ENCODE measurements at regions not wholly inside any gene's neighbourhood (a gene's known extent, or its start where the extent isn't known, plus 50 kb on each side); places are given as distances from the start of the nearest gene placed in this dataset.

DNA sequence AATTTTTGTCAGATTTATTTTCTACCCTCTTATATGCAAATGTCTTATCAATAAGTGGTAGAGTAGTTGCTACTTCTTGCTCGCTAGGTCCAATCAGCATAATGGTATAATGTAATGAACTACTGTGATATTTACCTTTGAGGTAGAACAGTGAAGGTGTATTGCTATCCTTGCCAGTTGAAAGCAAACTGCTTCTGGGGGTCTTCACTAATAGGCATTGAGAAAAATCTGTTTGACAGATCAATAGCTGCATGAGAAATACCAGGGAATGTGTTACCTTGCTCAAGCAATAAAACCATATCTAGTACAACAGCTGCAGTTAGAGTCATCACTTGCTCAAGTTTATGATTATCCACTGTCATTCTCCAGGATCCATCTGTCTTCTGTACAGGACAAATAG, 50.1 kb upstream of the EFEMP1 start:
- no peak overlapping the region for H3K9ac ChIP-seq (ENCODE audit: low read depth, low read length)
- H3K27me3 ChIP-seq (ENCODE audit: insufficient read depth, low read length), result no peaks in the 10 kb centered on the region
- no peak overlapping the region for H3K4me3 ChIP-seq (ENCODE audit: low read length)
- H3K4me1 ChIP-seq (ENCODE audit: insufficient read depth, low read length), result no peaks in the 10 kb centered on the region; the same call in 1 of the 2 replicates
- H3K27ac ChIP-seq (ENCODE audit: low read length), result no peak overlapping the region
- no peaks in the 10 kb centered on the region for H3K9me3 ChIP-seq (ENCODE audit: insufficient read depth, low read depth, low read length)
- no peaks in the 10 kb centered on the region for H3K36me3 ChIP-seq (ENCODE audit: insufficient read depth, low read depth, low read length)

DNA sequence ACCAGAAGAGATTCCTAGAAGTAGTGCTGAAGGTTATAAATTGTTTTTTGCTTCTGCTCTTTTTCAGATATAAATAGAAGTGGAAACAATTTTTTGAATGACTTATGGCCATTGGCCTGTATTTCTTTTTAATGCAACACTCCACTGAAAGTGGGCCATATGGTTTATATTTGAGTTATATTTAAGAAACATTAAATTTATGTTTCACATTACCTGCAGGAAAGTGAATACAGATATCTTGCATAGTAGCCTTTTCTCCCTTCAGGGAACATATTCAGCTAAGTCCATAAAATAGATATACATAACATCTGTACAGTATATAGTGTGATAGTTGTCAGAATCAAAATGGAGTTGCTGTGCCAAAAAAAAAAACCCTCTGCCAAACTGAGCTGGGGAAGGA, 53.1 kb upstream of the EFEMP1 start:
- no peak overlapping the region for H3K4me3 ChIP-seq (ENCODE audit: low read length)
- H3K36me3 ChIP-seq (ENCODE audit: insufficient read depth, low read depth, low read length), result no peaks in the 10 kb centered on the region
- H3K4me1 ChIP-seq (ENCODE audit: insufficient read depth, low read length), result no peaks in the 10 kb centered on the region; the same call in 1 of the 2 replicates
- H3K27me3 ChIP-seq (ENCODE audit: insufficient read depth, low read length), result no peaks in the 10 kb centered on the region
- H3K27ac ChIP-seq (ENCODE audit: low read length), result no peak overlapping the region
- H3K9ac ChIP-seq (ENCODE audit: low read depth, low read length), result no peak overlapping the region
- no peaks in the 10 kb centered on the region for H3K9me3 ChIP-seq (ENCODE audit: insufficient read depth, low read depth, low read length)

DNA sequence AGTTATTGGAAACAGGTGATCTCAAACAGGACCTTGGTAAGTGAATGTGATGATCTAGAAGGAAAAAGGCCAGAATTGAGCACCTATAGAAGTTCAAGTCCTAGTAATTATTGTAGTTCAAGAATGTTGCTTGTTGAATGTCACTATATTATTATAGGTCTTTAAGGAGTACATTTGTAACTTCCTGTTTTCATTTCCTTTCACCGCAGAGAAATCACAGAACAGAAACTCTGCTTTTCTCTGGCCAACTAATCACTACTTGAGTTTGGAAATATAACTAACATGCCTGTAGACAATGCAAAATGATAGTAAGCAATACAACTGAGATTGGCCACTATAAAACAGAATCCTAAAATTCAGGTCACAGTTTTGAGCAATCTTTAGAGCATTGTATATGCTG, 61.8 kb upstream of the EFEMP1 start:
- Histone ChIP-seq H3K27ac (ENCODE audit: low read length) (no peak overlapping the region), H3K36me3 (ENCODE audit: insufficient read depth, low read depth, low read length) (no peaks in the 10 kb centered on the region), H3K9ac (ENCODE audit: low read depth, low read length) (no peak overlapping the region), H3K9me3 (ENCODE audit: insufficient read depth, low read depth, low read length) (no peaks in the 10 kb centered on the region; the same call in 1 of the 2 replicates), H3K4me1 (ENCODE audit: insufficient read depth, low read length) (no peaks in the 10 kb centered on the region), H3K27me3 (ENCODE audit: insufficient read depth, low read length) (no peaks in the 10 kb centered on the region), H3K4me3 (ENCODE audit: low read length) (no peak overlapping the region)

DNA sequence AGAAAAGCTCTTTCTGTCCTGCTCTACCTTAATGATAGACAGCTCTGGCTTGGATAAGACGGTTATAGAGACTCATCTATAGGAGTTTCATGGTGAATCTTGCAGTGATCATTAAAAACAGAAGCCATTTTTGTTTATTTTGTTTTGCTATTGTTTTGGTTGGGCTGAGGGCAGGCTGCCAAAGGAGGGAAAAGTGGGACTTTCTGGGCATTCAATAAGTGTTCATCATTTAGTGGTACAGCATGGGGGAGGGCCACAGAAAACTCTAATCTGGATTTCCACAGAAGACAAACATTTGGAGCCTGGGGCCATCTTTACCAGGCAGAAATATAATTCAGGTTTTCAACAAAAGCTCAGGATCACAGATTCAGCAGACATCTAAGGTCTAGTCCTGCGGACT, 62.4 kb upstream of the EFEMP1 start:
- H3K27ac ChIP-seq (ENCODE audit: low read length), result no peak overlapping the region
- no peaks in the 10 kb centered on the region for H3K27me3 ChIP-seq (ENCODE audit: insufficient read depth, low read length)
- H3K36me3 ChIP-seq (ENCODE audit: insufficient read depth, low read depth, low read length), result no peaks in the 10 kb centered on the region
- H3K4me3 ChIP-seq (ENCODE audit: low read length), result no peak overlapping the region
- H3K9me3 ChIP-seq (ENCODE audit: insufficient read depth, low read depth, low read length), result no peaks in the 10 kb centered on the region; the same call in 1 of the 2 replicates
- H3K9ac ChIP-seq (ENCODE audit: low read depth, low read length), result no peak overlapping the region
- no peaks in the 10 kb centered on the region for H3K4me1 ChIP-seq (ENCODE audit: insufficient read depth, low read length)

DNA sequence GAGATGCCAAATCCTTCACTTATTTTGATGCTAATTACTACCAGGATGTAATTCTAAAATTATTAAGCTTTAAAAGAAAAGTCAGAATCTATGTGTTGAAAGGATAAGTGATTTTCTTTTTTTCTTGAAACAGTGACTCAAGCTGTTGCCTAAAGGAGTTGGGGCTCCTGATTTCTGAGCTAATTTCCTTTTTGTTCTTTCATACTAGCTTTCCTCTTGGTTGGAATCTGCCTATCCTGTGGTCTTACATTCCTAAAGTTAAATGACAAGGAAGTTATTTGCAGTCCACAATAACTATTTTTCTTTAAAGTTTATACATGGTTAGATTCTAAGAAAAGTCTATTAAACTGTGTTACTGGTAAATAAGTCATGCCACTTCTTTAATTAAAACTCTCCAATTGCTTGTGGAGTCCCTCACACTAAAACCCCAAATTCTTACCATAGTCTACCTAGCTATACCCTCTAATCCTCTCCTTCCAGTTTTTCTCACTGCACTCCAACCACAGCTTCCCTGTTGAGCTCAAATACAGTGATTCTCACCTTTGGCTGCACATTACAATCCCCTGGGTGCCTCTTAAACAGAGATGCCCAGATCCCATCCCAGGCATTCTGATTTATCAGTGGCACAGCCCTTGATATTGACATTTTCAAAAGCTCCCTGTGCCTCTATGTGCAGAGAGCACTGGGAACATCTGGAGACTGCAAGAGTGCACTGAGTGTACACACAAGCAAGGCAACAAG, 63.3 kb upstream of the EFEMP1 start:
- no peaks in the 10 kb centered on the region for H3K36me3 ChIP-seq (ENCODE audit: insufficient read depth, low read depth, low read length)
- H3K4me1 ChIP-seq (ENCODE audit: insufficient read depth, low read length), result no peaks in the 10 kb centered on the region
- no peaks in the 10 kb centered on the region; the same call in 1 of the 2 replicates for H3K9me3 ChIP-seq (ENCODE audit: insufficient read depth, low read depth, low read length)
- H3K27ac ChIP-seq (ENCODE audit: low read length), result no peak overlapping the region
- H3K27me3 ChIP-seq (ENCODE audit: insufficient read depth, low read length), result no peaks in the 10 kb centered on the region
- H3K9ac ChIP-seq (ENCODE audit: low read depth, low read length), result no peak overlapping the region
- no peak overlapping the region for H3K4me3 ChIP-seq (ENCODE audit: low read length)

DNA sequence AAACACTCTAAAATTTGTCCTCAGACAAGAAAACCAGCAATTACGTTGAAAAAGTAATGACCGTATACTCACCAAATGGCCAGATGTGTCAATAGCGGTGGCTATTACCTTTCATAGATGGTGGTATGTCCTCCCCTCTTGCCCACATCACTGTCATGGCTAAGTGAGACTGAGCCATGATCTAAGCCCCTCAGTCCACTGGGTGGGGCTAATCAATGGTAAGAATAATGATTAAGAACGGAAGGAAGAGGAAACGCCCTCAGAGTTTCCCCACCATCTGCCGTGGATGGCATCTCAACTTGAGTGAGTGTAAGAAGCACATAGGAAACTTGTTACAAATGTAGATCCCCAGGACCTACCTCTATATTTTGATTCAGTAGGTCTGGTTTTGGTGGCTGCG, 65.8 kb upstream of the EFEMP1 start:
- no peaks in the 10 kb centered on the region for H3K36me3 ChIP-seq (ENCODE audit: insufficient read depth, low read depth, low read length)
- H3K9ac ChIP-seq (ENCODE audit: low read depth, low read length), result no peak overlapping the region
- H3K4me1 ChIP-seq (ENCODE audit: insufficient read depth, low read length), result no peaks in the 10 kb centered on the region
- no peak overlapping the region for H3K27ac ChIP-seq (ENCODE audit: low read length)
- no peaks in the 10 kb centered on the region for H3K9me3 ChIP-seq (ENCODE audit: insufficient read depth, low read depth, low read length)
- H3K4me3 ChIP-seq (ENCODE audit: low read length), result no peak overlapping the region
- no peaks in the 10 kb centered on the region for H3K27me3 ChIP-seq (ENCODE audit: insufficient read depth, low read length)

DNA sequence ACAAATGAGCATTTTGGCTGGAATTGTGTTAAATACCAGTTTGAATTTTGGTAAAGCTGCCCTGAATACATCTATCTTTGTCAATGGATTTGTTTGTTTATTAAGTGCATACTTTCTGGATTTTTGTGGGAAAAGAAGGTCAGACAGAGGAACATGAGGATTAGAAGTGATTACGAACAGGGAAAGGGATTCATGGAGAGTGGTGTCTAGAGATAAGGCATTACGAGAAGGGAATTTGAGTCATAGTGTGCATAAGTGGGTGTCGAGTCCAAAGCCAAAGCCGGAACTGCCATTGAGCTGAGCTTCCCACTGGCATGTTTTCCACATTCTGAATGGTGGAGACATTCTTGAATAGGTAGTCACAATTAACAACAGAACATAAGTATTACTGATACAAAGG, 68.9 kb upstream of the EFEMP1 start:
- H3K9ac ChIP-seq (ENCODE audit: low read depth, low read length), result no peak overlapping the region
- H3K4me1 ChIP-seq (ENCODE audit: insufficient read depth, low read length), result no peaks in the 10 kb centered on the region
- no peak overlapping the region for H3K4me3 ChIP-seq (ENCODE audit: low read length)
- no peak overlapping the region for H3K27ac ChIP-seq (ENCODE audit: low read length)
- no peaks in the 10 kb centered on the region for H3K27me3 ChIP-seq (ENCODE audit: insufficient read depth, low read length)
- no peaks in the 10 kb centered on the region for H3K9me3 ChIP-seq (ENCODE audit: insufficient read depth, low read depth, low read length)
- H3K36me3 ChIP-seq (ENCODE audit: insufficient read depth, low read depth, low read length), result no peaks in the 10 kb centered on the region

DNA sequence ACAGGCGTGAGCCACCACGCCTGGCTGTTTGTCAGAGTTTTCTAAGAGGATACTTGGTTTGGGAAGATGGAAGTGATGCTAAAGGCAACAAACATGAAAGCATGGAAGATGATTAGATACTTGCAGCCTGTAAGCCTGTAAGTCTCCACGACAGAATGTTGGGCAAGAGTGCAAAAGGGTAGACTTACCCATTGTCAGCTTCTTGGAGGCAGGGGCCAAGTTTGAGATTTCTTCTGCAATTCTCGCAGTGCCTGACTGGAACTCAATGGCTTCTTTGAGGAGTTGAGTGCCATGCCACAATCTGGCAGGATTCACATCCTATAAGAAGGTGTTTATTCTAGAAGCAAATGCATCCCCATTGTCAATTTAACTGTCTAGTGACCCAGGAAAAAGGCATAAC, 70.1 kb upstream of the EFEMP1 start:
- no peaks in the 10 kb centered on the region for H3K9me3 ChIP-seq (ENCODE audit: insufficient read depth, low read depth, low read length)
- no peaks in the 10 kb centered on the region for H3K27me3 ChIP-seq (ENCODE audit: insufficient read depth, low read length)
- no peaks in the 10 kb centered on the region for H3K4me1 ChIP-seq (ENCODE audit: insufficient read depth, low read length)
- no peak overlapping the region for H3K27ac ChIP-seq (ENCODE audit: low read length)
- no peak overlapping the region for H3K4me3 ChIP-seq (ENCODE audit: low read length)
- H3K9ac ChIP-seq (ENCODE audit: low read depth, low read length), result no peak overlapping the region
- no peaks in the 10 kb centered on the region for H3K36me3 ChIP-seq (ENCODE audit: insufficient read depth, low read depth, low read length)

DNA sequence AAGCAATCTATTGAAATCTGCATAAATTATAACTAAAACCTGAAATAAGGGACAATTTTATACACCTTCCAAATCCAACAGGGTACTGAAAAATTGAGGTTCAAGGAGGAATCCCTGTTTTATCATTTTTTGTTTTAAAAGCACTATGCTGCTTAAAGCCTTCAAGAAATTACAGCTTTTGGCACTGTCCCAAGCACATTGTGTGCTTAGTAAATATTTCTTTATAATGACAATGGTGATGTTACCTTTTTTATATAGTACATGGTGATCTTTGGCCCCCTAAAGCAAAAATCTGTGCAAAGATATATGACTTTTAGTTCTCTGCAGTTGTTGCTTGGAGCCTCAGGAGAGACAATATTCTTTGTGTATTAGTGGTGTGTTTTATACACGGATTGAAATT, 71.6 kb upstream of the EFEMP1 start:
- Histone ChIP-seq H3K9me3 (ENCODE audit: insufficient read depth, low read depth, low read length) (no peaks in the 10 kb centered on the region), H3K4me3 (ENCODE audit: low read length) (no peak overlapping the region), H3K9ac (ENCODE audit: low read depth, low read length) (no peak overlapping the region), H3K27ac (ENCODE audit: low read length) (no peak overlapping the region), H3K27me3 (ENCODE audit: insufficient read depth, low read length) (no peaks in the 10 kb centered on the region), H3K36me3 (ENCODE audit: insufficient read depth, low read depth, low read length) (no peaks in the 10 kb centered on the region), H3K4me1 (ENCODE audit: insufficient read depth, low read length) (no peaks in the 10 kb centered on the region; the same call in 1 of the 2 replicates)

DNA sequence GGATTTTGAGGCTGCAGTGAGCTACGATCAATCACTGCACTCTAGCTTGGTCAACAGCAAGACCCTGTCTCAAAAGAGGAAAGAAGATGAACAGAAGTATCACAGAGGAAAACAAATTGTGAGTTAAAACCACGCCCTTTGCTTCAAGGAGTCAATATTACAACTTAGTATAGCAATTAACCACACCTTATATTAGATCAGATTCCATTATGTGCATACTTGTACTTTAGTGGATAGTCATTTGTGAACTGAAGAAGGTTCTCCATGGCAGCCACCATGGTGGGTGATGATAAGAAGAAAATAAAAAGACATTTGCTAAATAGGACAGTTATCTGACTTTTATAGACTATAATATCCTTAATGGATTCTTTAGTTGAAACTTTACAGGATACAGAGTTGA, 72.3 kb upstream of the EFEMP1 start:
- Histone ChIP-seq H3K4me1 (ENCODE audit: insufficient read depth, low read length) (no peaks in the 10 kb centered on the region; the same call in 1 of the 2 replicates), H3K27ac (ENCODE audit: low read length) (no peak overlapping the region), H3K9me3 (ENCODE audit: insufficient read depth, low read depth, low read length) (no peaks in the 10 kb centered on the region), H3K4me3 (ENCODE audit: low read length) (no peak overlapping the region), H3K36me3 (ENCODE audit: insufficient read depth, low read depth, low read length) (no peaks in the 10 kb centered on the region), H3K27me3 (ENCODE audit: insufficient read depth, low read length) (no peaks in the 10 kb centered on the region), H3K9ac (ENCODE audit: low read depth, low read length) (no peak overlapping the region)

DNA sequence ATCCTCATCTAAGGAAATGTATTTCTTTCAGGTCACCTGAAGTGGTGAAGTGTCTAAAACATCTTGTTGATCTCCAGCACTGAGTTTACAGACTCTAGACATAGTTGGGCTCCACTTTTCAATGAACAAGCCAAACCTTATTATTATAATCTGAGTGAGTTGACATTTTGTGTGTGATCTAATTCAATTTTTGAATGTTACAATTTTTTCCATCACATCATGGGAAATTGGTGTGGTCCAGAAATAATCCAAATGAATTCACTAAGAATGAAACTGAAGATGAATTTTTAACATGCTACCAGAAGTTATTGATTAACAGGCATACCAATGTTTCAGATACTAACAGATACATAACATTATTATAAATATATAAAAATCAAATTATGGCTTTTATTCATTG, 75.6 kb upstream of the EFEMP1 start:
- no peaks in the 10 kb centered on the region for H3K9me3 ChIP-seq (ENCODE audit: insufficient read depth, low read depth, low read length)
- H3K4me1 ChIP-seq (ENCODE audit: insufficient read depth, low read length), result no peaks in the 10 kb centered on the region; the same call in 1 of the 2 replicates
- H3K36me3 ChIP-seq (ENCODE audit: insufficient read depth, low read depth, low read length), result no peaks in the 10 kb centered on the region
- no peak overlapping the region for H3K9ac ChIP-seq (ENCODE audit: low read depth, low read length)
- peaks cover 5% of the 10 kb centered on the region; the same call in 1 of the 2 replicates for H3K27me3 ChIP-seq (ENCODE audit: insufficient read depth, low read length)
- no peak overlapping the region for H3K27ac ChIP-seq (ENCODE audit: low read length)
- no peak overlapping the region for H3K4me3 ChIP-seq (ENCODE audit: low read length)

DNA sequence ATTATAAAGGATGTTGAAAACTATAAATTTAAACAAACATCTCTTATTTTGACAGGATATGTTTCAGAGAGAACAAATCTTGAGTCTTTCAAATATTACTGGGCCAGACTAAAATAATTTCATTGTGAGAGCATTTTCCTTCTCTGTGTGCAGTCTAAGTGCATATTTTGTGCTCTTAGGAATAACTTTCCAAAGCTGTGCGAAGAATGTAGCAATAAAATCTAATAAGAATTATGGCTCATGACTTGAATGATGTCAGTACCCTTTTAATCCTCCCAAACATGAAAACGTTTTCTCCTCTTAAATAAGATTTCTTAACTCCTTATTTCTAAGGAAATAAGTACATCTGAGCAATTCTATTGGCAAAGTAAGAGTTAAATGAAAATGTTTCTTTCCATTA, 76.2 kb upstream of the EFEMP1 start:
- H3K4me1 ChIP-seq (ENCODE audit: insufficient read depth, low read length), result no peaks in the 10 kb centered on the region; the same call in 1 of the 2 replicates

More for the DNA sequence above, 76.2 kb upstream of the EFEMP1 start:
- Histone ChIP-seq H3K27ac (ENCODE audit: low read length) (no peak overlapping the region), H3K36me3 (ENCODE audit: insufficient read depth, low read depth, low read length) (no peaks in the 10 kb centered on the region), H3K4me3 (ENCODE audit: low read length) (no peak overlapping the region), H3K9me3 (ENCODE audit: insufficient read depth, low read depth, low read length) (no peaks in the 10 kb centered on the region), H3K9ac (ENCODE audit: low read depth, low read length) (no peak overlapping the region), H3K27me3 (ENCODE audit: insufficient read depth, low read length) (peaks cover 5% of the 10 kb centered on the region; the same call in 1 of the 2 replicates)
